GM12873 (cell line): ENCODE measurements at regions not wholly inside any gene's neighbourhood (a gene's known extent, or its start where the extent isn't known, plus 50 kb on each side); places are given as distances from the start of the nearest gene placed in this dataset.

ENCODE experiments used
- CTCF ChIP-seq: IDR thresholded peaks from 2 replicates; pipeline ENCODE4 v1.5.1; 2012; ENCODE audit warnings: low read depth, mild to moderate bottlenecking, moderate library complexity, low read length, control low read depth; ENCODE audit not compliant: insufficient read depth; ENCODE audit errors: missing control alignments

GRCh38 chr6:1068068-1068467 lies 243.8 kb upstream of the FOXQ1 start:
- TF ChIP-seq CTCF = no peak

- TF ChIP-seq CTCF = no peak
Measured at GRCh38 chr6:1067346-1067745, 244.6 kb upstream of the FOXQ1 start.

GRCh38 chr6:1066449-1067090 lies 245.3 kb upstream of the FOXQ1 start:
- TF ChIP-seq CTCF = no peak

- TF ChIP-seq CTCF = no peak
Measured at GRCh38 chr6:1065986-1066385, 245.9 kb upstream of the FOXQ1 start.

GRCh38 chr6:1063671-1064355 lies 248.1 kb upstream of the FOXQ1 start:
- no peak for TF ChIP-seq CTCF

- no peak for TF ChIP-seq CTCF
Measured at GRCh38 chr6:1062786-1063545, 248.9 kb upstream of the FOXQ1 start.

GRCh38 chr6:1059596-1059995 lies 252.3 kb upstream of the FOXQ1 start:
- no peak for TF ChIP-seq CTCF
